ENCODE measurements at regions not wholly inside any gene's neighbourhood (a gene's known extent, or its start where the extent isn't known, plus 50 kb on each side); places are given as distances from the start of the nearest gene placed in this dataset.

- POLR2A ChIA-PET: no interaction called here
- WGBS (ENCODE audit: insufficient coverage): over 99% methylated on average over 15 of the region's 15 CpGs
- Histone ChIP-seq H3K4me3 (ENCODE audit: control insufficient read depth in 1 of 7, extremely low read depth in 1 of 7, insufficient read depth in 4 of 7, low read depth in 2 of 7, low read length in 6 of 7) (no peak overlapping the region), H3K36me3 (ENCODE audit: control insufficient read depth in 4 of 4, insufficient read depth in 4 of 4, low read length in 3 of 4) (no peaks in the 10 kb centered on the region), H3K27me3 (replicated peaks in 2 of 5; ENCODE audit: control insufficient read depth in 4 of 5, insufficient read depth in 5 of 5, low read length in 4 of 5) (peaks cover 0 to 2% (median 0%) of the 10 kb centered on the region in 5 experiments), H3K27ac (ENCODE audit: insufficient read depth in 1 of 2, low read depth in 1 of 2, low read length in 2 of 2, poor library complexity in 1 of 2, severe bottlenecking in 2 of 2) (no peak overlapping the region), H3K4me1 (ENCODE audit: control extremely low read depth in 1 of 4, control insufficient read depth in 4 of 4, insufficient read depth in 4 of 4, low read length in 3 of 4) (no peaks in the 10 kb centered on the region), H3K9me3 (ENCODE audit: control extremely low read depth in 1 of 5, control insufficient read depth in 4 of 5, insufficient read depth in 2 of 5, low read depth in 1 of 5, low read length in 4 of 5) (no peaks in the 10 kb centered on the region)
- CTCF ChIA-PET: interaction anchor here (1.4 to 1.5 kb wide), 2 partner anchors 11 to 14 kb away, joined by 4 to 7 read pairs; no protein-coding TSS in a partner anchor
- DNase-seq: no peak
These were observed 58.3 kb upstream of the FAM20C start for GRCh38 chr7:134029-134428.

- Histone ChIP-seq H3K4me1 (ENCODE audit: control extremely low read depth in 1 of 4, control insufficient read depth in 4 of 4, insufficient read depth in 4 of 4, low read length in 3 of 4) (no peaks in the 10 kb centered on the region), H3K9me3 (ENCODE audit: control extremely low read depth in 1 of 5, control insufficient read depth in 4 of 5, insufficient read depth in 2 of 5, low read depth in 1 of 5, low read length in 4 of 5) (no peaks in the 10 kb centered on the region), H3K27me3 (replicated peaks in 2 of 5; ENCODE audit: control insufficient read depth in 4 of 5, insufficient read depth in 5 of 5, low read length in 4 of 5) (peaks cover 0 to 2% (median 0%) of the 10 kb centered on the region in 5 experiments), H3K36me3 (ENCODE audit: control insufficient read depth in 4 of 4, insufficient read depth in 4 of 4, low read length in 3 of 4) (no peaks in the 10 kb centered on the region), H3K4me3 (ENCODE audit: control insufficient read depth in 1 of 7, extremely low read depth in 1 of 7, insufficient read depth in 4 of 7, low read depth in 2 of 7, low read length in 6 of 7) (no peak overlapping the region), H3K27ac (ENCODE audit: insufficient read depth in 1 of 2, low read depth in 1 of 2, low read length in 2 of 2, poor library complexity in 1 of 2, severe bottlenecking in 2 of 2) (no peak overlapping the region)
- ChIA-PET POLR2A (no interaction called here), CTCF (interaction anchor here (1.1 to 1.5 kb wide), 3 partner anchors 10 to 29 kb away, joined by 3 to 7 read pairs (median 4); no protein-coding TSS in a partner anchor)
- WGBS (ENCODE audit: insufficient coverage): 96% methylated on average over 16 of the region's 21 CpGs
- no peak for DNase-seq
These were observed 57.7 kb upstream of the FAM20C start for GRCh38 chr7:134561-135256.

- ChIA-PET POLR2A (no interaction called here), CTCF (interaction anchor here (1.1 to 1.5 kb wide), 2 partner anchors 12 to 28 kb away, joined by 3 to 4 read pairs; no protein-coding TSS in a partner anchor)
- Histone ChIP-seq H3K36me3 (ENCODE audit: control insufficient read depth in 4 of 4, insufficient read depth in 4 of 4, low read length in 3 of 4) (no peaks in the 10 kb centered on the region), H3K9me3 (ENCODE audit: control extremely low read depth in 1 of 5, control insufficient read depth in 4 of 5, insufficient read depth in 2 of 5, low read depth in 1 of 5, low read length in 4 of 5) (no peaks in the 10 kb centered on the region), H3K27ac (ENCODE audit: insufficient read depth in 1 of 2, low read depth in 1 of 2, low read length in 2 of 2, poor library complexity in 1 of 2, severe bottlenecking in 2 of 2) (no peak overlapping the region), H3K4me1 (ENCODE audit: control extremely low read depth in 1 of 4, control insufficient read depth in 4 of 4, insufficient read depth in 4 of 4, low read length in 3 of 4) (no peaks in the 10 kb centered on the region), H3K27me3 (replicated peaks in 2 of 5; ENCODE audit: control insufficient read depth in 4 of 5, insufficient read depth in 5 of 5, low read length in 4 of 5) (peaks cover 0 to 2% (median 0%) of the 10 kb centered on the region in 5 experiments), H3K4me3 (ENCODE audit: control insufficient read depth in 1 of 7, extremely low read depth in 1 of 7, insufficient read depth in 4 of 7, low read depth in 2 of 7, low read length in 6 of 7) (no peak overlapping the region)
- 98% methylated on average over 4 of the region's 7 CpGs for WGBS (ENCODE audit: insufficient coverage)
- no peak for DNase-seq
These were observed 57.1 kb upstream of the FAM20C start for GRCh38 chr7:135257-135653.

GRCh38 chr7:135731-136645, 56.4 kb upstream of the FAM20C start:
- H3K27ac ChIP-seq (ENCODE audit: insufficient read depth in 1 of 2, low read depth in 1 of 2, low read length in 2 of 2, poor library complexity in 1 of 2, severe bottlenecking in 2 of 2): no peak overlapping the region
- no peaks in the 10 kb centered on the region for H3K36me3 ChIP-seq (ENCODE audit: control insufficient read depth in 4 of 4, insufficient read depth in 4 of 4, low read length in 3 of 4)
- H3K27me3 ChIP-seq (replicated peaks in 2 of 5; ENCODE audit: control insufficient read depth in 4 of 5, insufficient read depth in 5 of 5, low read length in 4 of 5): peaks cover 0 to 2% (median 0%) of the 10 kb centered on the region in 5 experiments
- 93% methylated on average over 9 of the region's 12 CpGs for WGBS (ENCODE audit: insufficient coverage)
- no peak overlapping the region for H3K4me3 ChIP-seq (ENCODE audit: control insufficient read depth in 1 of 7, extremely low read depth in 1 of 7, insufficient read depth in 4 of 7, low read depth in 2 of 7, low read length in 6 of 7)
- H3K4me1 ChIP-seq (ENCODE audit: control extremely low read depth in 1 of 4, control insufficient read depth in 4 of 4, insufficient read depth in 4 of 4, low read length in 3 of 4): no peaks in the 10 kb centered on the region
- no peak for DNase-seq
- POLR2A ChIA-PET: no interaction called here
- CTCF ChIA-PET: interaction anchor here (1.1 kb wide), 1 partner anchor 27 kb away, joined by 3 read pairs; no protein-coding TSS in a partner anchor
- no peaks in the 10 kb centered on the region for H3K9me3 ChIP-seq (ENCODE audit: control extremely low read depth in 1 of 5, control insufficient read depth in 4 of 5, insufficient read depth in 2 of 5, low read depth in 1 of 5, low read length in 4 of 5)

GRCh38 chr7:137094-137891, 55.1 kb upstream of the FAM20C start:
- Histone ChIP-seq H3K4me3 (ENCODE audit: control insufficient read depth in 1 of 7, extremely low read depth in 1 of 7, insufficient read depth in 4 of 7, low read depth in 2 of 7, low read length in 6 of 7) (no peak overlapping the region), H3K4me1 (ENCODE audit: control extremely low read depth in 1 of 4, control insufficient read depth in 4 of 4, insufficient read depth in 4 of 4, low read length in 3 of 4) (no peaks in the 10 kb centered on the region), H3K27ac (ENCODE audit: insufficient read depth in 1 of 2, low read depth in 1 of 2, low read length in 2 of 2, poor library complexity in 1 of 2, severe bottlenecking in 2 of 2) (no peak overlapping the region), H3K36me3 (ENCODE audit: control insufficient read depth in 4 of 4, insufficient read depth in 4 of 4, low read length in 3 of 4) (no peaks in the 10 kb centered on the region), H3K27me3 (replicated peaks in 2 of 5; ENCODE audit: control insufficient read depth in 4 of 5, insufficient read depth in 5 of 5, low read length in 4 of 5) (peaks cover 0 to 2% (median 0%) of the 10 kb centered on the region in 5 experiments), H3K9me3 (ENCODE audit: control extremely low read depth in 1 of 5, control insufficient read depth in 4 of 5, insufficient read depth in 2 of 5, low read depth in 1 of 5, low read length in 4 of 5) (no peaks in the 10 kb centered on the region)
- DNase-seq: no peak
- CTCF ChIA-PET: no interaction called here
- WGBS (ENCODE audit: insufficient coverage): 99% methylated on average over 10 of the region's 14 CpGs
- POLR2A ChIA-PET: no interaction called here

- CTCF ChIA-PET: no interaction called here
- Histone ChIP-seq H3K36me3 (ENCODE audit: control insufficient read depth in 4 of 4, insufficient read depth in 4 of 4, low read length in 3 of 4) (no peaks in the 10 kb centered on the region), H3K4me1 (ENCODE audit: control extremely low read depth in 1 of 4, control insufficient read depth in 4 of 4, insufficient read depth in 4 of 4, low read length in 3 of 4) (no peaks in the 10 kb centered on the region), H3K4me3 (ENCODE audit: control insufficient read depth in 1 of 7, extremely low read depth in 1 of 7, insufficient read depth in 4 of 7, low read depth in 2 of 7, low read length in 6 of 7) (no peak overlapping the region), H3K9me3 (ENCODE audit: control extremely low read depth in 1 of 5, control insufficient read depth in 4 of 5, insufficient read depth in 2 of 5, low read depth in 1 of 5, low read length in 4 of 5) (no peaks in the 10 kb centered on the region), H3K27me3 (replicated peaks in 2 of 5; ENCODE audit: control insufficient read depth in 4 of 5, insufficient read depth in 5 of 5, low read length in 4 of 5) (peaks cover 0 to 2% (median 0%) of the 10 kb centered on the region in 5 experiments), H3K27ac (ENCODE audit: insufficient read depth in 1 of 2, low read depth in 1 of 2, low read length in 2 of 2, poor library complexity in 1 of 2, severe bottlenecking in 2 of 2) (no peak overlapping the region)
- WGBS (ENCODE audit: insufficient coverage): 94% methylated on average over 5 of the region's 6 CpGs
- DNase-seq: no peak
- POLR2A ChIA-PET: no interaction called here
These were observed 53.2 kb upstream of the FAM20C start for GRCh38 chr7:139131-139530.
